Stimulated activated CD4-positive, alpha-beta T cell treated with anti-CD3 and anti-CD28 coated beads, Interleukin-2, amount 100 ng/mL, for 4 hours (primary cell): ENCODE measurements at regions not wholly inside any gene's neighbourhood (a gene's known extent, or its start where the extent isn't known, plus 50 kb on each side); places are given as distances from the start of the nearest gene placed in this dataset.
"Not testable (repeated sequence)": the region's sequence is repeated elsewhere in the genome, so short reads cannot be mapped to it uniquely, and the experiment has no call there.

Experiments
- DNase-seq: peaks from one replicate; pipeline ENCODE4 v3.0.0-alpha.2; 2020; ENCODE audit warnings: low read depth

DNA sequence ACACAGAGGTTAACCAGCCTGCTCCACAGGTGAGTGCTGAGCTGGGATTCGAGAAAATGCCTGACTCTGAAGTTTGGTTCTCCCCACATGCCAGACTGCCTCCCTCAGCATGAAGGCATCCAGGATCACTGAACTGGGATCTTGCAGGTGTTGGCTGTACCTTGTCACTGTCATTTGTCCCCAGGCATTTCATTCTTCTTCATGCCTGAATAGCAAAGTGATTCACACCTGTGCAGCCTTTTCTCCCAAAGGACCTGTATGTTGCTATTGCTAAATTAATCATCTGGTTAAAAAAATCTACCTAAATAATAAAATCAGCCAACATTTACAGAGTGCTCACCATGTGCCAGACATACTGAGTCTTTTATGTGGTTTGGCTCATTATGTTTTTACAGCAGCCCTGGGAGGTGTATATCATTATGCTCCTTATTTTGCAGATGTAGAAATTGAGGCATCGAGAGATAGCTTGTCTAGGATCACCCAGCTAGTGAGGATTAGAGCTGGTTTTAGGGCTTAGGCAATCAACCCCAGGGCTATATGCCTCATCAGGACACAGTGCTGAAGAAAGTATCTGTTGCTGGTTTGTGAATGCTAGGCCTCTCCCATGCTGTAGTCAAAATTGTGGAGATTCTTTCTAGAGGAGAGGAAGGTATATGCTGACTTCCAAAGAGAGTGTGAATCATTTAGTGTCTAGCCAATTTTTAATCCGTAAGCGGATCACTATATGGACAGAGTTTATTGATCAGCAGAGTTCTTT lies 204.4 kb downstream of the HIPK3 start:
- no peak for DNase-seq

DNA sequence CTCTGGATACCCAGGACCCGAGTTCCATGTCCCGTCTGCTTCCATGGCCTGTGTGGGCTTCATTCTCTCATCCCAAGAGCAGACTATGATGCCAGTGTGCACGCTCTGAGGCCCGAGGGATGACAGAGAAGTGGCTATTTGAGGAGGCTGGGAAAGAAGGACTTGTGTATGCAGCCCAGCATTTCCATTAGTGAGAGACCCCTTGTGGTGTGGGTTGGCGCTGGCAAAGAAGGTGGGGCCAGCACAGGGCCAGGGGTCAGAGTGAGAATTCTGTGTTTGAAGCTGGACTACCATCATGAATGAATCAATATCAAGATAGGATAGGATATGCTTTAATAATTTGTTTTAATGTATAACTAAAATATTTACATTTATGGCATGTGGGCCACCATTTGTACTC lies 200.8 kb downstream of the HIPK3 start:
- DNase-seq, result no peak

GRCh38 chr11:33455867-33456463 lies 198.8 kb downstream of the HIPK3 start:
- DNase-seq, result no peak

DNA sequence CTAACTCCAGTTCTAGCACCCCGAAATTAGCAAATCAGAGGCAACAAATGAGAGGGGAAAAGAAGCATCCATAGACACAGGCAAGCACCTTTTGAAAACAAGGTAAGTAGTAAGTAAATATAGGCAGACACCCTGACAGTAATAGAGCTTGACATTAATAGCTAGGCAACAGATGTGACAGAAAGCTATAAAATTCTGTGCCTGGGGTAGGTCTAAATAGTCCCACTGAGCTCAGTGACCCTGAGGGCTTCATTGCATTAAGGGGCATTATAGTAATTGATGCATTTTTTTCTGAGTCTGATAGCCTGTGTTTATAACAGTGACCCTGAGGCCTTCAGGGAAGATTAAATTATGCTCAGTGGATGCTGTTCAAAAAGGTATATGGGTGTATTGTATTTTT lies 197.1 kb downstream of the HIPK3 start:
- DNase-seq, result no peak

DNA sequence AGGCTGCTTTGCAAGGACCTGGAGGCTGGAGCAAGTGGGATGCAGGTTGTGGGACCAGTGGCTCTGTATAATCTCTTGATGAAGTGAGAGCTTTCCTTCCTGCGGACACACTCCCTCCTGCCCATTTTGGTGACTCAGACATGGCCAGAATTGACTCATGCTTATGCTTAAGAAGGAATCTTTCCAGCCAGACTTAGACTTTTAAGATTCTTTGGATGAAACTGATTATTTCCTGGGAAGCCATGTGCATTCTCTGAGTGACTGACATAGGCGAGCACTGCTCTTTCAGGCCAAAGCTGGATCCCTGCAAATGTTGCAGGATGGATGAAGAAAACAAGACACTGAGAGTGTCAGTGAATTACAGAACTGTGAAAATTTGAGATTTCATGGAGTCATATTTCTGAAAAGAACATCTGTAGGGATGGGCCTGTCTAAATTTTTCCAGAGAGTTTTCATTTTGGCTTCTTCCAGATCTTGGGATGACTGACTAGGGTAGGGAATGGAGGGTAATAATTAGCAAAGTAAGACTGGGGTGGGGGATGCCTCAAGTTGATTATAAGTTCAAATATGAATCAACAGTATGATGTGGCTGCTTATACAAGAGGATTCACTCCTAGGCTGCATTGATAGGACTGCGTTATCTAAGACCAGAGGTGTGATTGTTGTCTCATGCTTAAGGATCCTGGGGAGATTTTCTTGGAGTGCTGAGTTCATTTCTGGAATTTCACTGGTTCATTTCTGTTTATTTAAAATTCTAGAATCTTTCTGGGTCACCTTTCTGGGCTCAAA lies 195.8 kb downstream of the HIPK3 start:
- no peak for DNase-seq

GRCh38 chr11:33451364-33451763 lies 194.2 kb downstream of the HIPK3 start:
- no peak for DNase-seq

DNA sequence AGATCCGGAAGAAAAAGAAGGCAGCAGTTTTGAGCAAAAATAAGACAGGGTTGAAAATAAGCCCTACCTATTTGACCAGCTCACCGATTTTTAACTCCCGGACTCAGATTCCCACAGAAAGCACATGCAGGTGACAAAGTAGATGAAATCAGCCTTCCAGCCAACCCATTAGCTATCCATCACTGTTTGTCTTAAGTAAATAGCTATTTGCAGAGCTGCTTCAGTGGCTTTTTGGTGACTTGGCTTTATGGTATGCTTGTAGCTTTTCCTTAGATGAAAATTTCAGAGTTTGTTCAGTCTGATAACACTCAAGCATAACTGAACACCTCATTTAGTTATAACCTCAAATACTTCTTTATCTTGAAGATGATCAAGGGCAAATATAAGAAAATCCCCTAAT lies 192.6 kb downstream of the HIPK3 start:
- DNase-seq, result no peak

GRCh38 chr11:33448461-33449130 lies 191.4 kb downstream of the HIPK3 start:
- no peak for DNase-seq

- no peak for DNase-seq
Observed at GRCh38 chr11:33445761-33446161, 188.6 kb downstream of the HIPK3 start.

- no peak for DNase-seq
Observed at GRCh38 chr11:33444835-33445594, 187.8 kb downstream of the HIPK3 start.

GRCh38 chr11:33443684-33444083 lies 186.5 kb downstream of the HIPK3 start:
- DNase-seq, result no peak

DNA sequence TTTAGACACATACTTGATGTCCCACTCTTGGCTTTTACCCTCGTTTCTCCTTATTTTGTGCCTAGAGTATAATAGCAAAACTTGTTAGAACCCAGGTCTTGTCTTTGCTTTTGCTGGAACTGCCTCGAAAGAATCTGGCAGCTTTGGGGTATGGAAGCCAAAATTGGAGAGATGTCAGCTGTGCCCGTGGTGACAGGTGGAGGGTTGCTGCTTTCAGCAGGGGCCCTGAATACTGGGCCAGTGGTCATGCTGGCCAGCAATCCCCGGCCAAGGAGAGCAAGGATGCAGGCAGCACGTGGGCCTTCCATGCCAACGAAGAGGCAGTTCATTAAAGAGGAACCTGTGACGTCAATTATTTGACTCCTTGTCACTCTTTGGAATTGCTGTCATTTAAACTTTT lies 181.1 kb downstream of the HIPK3 start:
- no peak for DNase-seq

GRCh38 chr11:33437529-33437928 lies 180.3 kb downstream of the HIPK3 start:
- DNase-seq, result no peak

GRCh38 chr11:33435216-33435615 lies 178.0 kb downstream of the HIPK3 start:
- DNase-seq, result no peak

DNA sequence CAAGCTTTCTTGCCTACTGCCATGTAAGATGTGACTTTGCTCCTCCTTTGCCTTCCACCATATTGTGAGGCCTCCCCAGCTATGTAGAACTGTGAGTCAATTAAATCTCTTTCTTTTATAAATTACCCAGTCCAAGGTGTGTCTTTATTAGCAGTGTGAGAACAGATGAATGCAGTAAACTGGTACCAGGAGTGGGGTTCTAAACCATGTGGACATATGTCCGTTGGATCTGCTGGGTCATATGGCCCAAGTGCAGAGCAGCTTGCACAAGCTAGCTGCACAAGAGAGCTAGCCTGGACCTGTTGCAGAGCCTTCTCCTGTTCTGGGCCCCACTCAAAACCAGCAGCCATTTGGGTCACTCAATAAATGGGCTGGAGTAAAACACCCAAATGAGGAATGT lies 177.1 kb downstream of the HIPK3 start:
- DNase-seq, result no peak

GRCh38 chr11:33428435-33428834 lies 171.3 kb downstream of the HIPK3 start:
- not testable (repeated sequence) for DNase-seq

GRCh38 chr11:33420959-33421566 lies 163.9 kb downstream of the HIPK3 start:
- no peak for DNase-seq

DNA sequence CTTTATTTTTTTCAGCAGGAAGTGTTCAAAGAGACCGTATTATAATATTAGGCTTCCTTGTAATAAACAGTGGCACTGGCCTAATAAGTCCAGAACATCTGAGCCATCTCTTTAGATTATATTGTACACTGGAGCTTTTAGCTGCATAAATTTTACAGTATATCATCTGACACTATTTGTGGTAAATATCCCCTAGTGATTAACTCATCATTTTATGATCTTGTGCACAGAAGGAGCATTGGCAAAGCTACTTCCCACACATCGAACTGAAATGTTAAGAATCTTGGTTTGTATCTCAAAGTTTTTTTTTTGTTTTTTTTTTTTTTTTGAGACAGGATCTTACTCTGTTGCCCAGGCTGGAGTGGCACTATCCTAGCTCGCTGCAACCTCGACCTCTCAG lies 162.7 kb downstream of the HIPK3 start:
- no peak for DNase-seq

DNA sequence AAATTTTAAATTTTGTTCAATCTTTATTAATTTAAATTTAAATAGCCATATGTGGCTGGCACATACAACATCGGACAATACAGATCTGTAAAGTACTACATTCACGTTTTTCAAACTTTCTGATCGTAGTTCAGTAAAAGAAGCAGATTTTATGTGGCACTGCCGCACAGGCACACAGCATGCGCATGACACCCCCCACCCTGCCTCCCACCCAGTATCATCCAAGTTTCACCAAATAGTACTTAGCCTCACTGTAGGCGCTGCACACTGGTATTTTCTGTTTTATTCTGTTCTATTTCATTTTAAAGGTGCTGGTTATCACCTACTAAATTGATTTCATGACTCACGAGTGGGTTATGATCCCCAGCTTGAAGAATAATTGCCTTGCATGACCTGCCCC lies 159.9 kb downstream of the HIPK3 start:
- no peak for DNase-seq

- DNase-seq, result no peak
Observed at GRCh38 chr11:33413301-33413700, 156.1 kb downstream of the HIPK3 start.

- DNase-seq, result no peak
Observed at GRCh38 chr11:33412241-33412640, 155.1 kb downstream of the HIPK3 start.
